SK-N-SH (cell line): ENCODE measurements at regions not wholly inside any gene's neighbourhood (a gene's known extent, or its start where the extent isn't known, plus 50 kb on each side); places are given as distances from the start of the nearest gene placed in this dataset.

Source experiments
- CTCF ChIA-PET: fragments of 300-600, 350-600 bp; formaldehyde crosslinking; extraction: SDS; loops from one replicate; lab custom pipeline; 2021; lab: Yijun Ruan, JAX
- POLR2A ChIA-PET: fragments of 350-600 bp; sonication (Branson Sonifier 250); formaldehyde crosslinking; extraction: SDS; loops from one replicate; lab custom pipeline; 2020; ENCODE audit warnings: antibody characterized with exemption, inconsistent platforms; lab: Yijun Ruan, JAX
- DNase-seq: peaks from one replicate; pipeline ENCODE4 v3.0.0; 2012
- H2AFZ ChIP-seq: fragments of 200-600 bp; sonication (generic); 2 replicates; pipeline ENCODE4 v1.8.1; 2016; ENCODE audit warnings: antibody characterized with exemption, mild to moderate bottlenecking, low read depth
- H3F3A ChIP-seq: fragments of 200-600 bp; sonication (generic); replicated peaks from 2 replicates; pipeline ENCODE3; 2016; ENCODE audit warnings: antibody characterized with exemption, mild to moderate bottlenecking; ENCODE audit not compliant: insufficient read depth
- H3K27ac ChIP-seq, 2 experiments: fragments of 200-500 bp in 1 of 2; fragments of 200-600 bp in 1 of 2; sonication (Bioruptor generic) in 1 of 2; sonication (generic), shearing (Covaris generic) in 1 of 2; 2 replicates each; pipeline versions ENCODE4 v1.5.1 to v1.6.1; 2014 to 2016; ENCODE audit warnings: low read depth in 2 of 2, inconsistent platforms in 1 of 2, low read length in 1 of 2, mild to moderate bottlenecking in 1 of 2, mixed read lengths in 1 of 2
- H3K27me3 ChIP-seq: fragments of 200-600 bp; sonication (generic), shearing (Covaris generic); 2 replicates; pipeline ENCODE4 v1.6.1; 2016; ENCODE audit warnings: mixed run types; ENCODE audit not compliant: insufficient read depth
- H3K36me3 ChIP-seq, 2 experiments: fragments of 200-500 bp in 1 of 2; fragments of 200-600 bp in 1 of 2; sonication (Bioruptor generic) in 1 of 2; sonication (generic) in 1 of 2; replicated peaks in 1 of 2; 2 replicates each; pipeline versions ENCODE3 to v1.5.1; 2014 to 2016; ENCODE audit warnings: low read length in 1 of 2, mild to moderate bottlenecking in 1 of 2; ENCODE audit not compliant: insufficient read depth in 2 of 2, control insufficient read depth in 1 of 2
- H3K4me1 ChIP-seq, 2 experiments: fragments of 200-500 bp in 1 of 2; fragments of 200-600 bp in 1 of 2; sonication (Bioruptor generic) in 1 of 2; sonication (generic), shearing (Covaris generic) in 1 of 2; 2 replicates each; pipeline versions ENCODE4 v1.5.1 to v1.6.1; 2014 to 2016; ENCODE audit warnings: low read depth in 1 of 2, low read length in 1 of 2, mixed run types in 1 of 2; ENCODE audit not compliant: insufficient read depth in 2 of 2, control insufficient read depth in 1 of 2
- H3K4me2 ChIP-seq: fragments of 200-600 bp; sonication (generic), shearing (Covaris generic); 2 replicates; pipeline ENCODE4 v1.6.1; 2017; ENCODE audit warnings: mixed run types
- H3K4me3 ChIP-seq, 2 experiments: fragments of 200-500 bp in 1 of 2; fragments of 200-600 bp in 1 of 2; sonication (Bioruptor generic) in 1 of 2; sonication (generic), shearing (Covaris generic) in 1 of 2; 2 replicates each; pipeline versions ENCODE4 v1.5.1 to v1.8.1; 2014 to 2016; ENCODE audit warnings: low read depth in 2 of 2, inconsistent platforms in 1 of 2, low read length in 1 of 2, mild to moderate bottlenecking in 1 of 2, mixed read lengths in 1 of 2, moderate library complexity in 1 of 2
- H3K79me2 ChIP-seq: fragments of 200-600 bp; sonication (generic); 2 replicates; pipeline ENCODE4 v1.8.1; 2017; ENCODE audit warnings: mild to moderate bottlenecking; ENCODE audit not compliant: insufficient read depth
- H3K9ac ChIP-seq: fragments of 200-600 bp; sonication (generic); 2 replicates; pipeline ENCODE4 v1.6.1; 2017; ENCODE audit warnings: mixed run types
- H3K9me2 ChIP-seq: fragments of 200-600 bp; sonication (generic); 2 replicates; pipeline ENCODE4 v1.6.1; 2017; ENCODE audit warnings: mixed run types
- H3K9me3 ChIP-seq: fragments of 200-600 bp; sonication (generic); 2 replicates; pipeline ENCODE4 v1.6.1; 2017; ENCODE audit warnings: mixed run types, mild to moderate bottlenecking, moderate library complexity
- H4K20me1 ChIP-seq: fragments of 200-600 bp; sonication (generic); 2 replicates; pipeline ENCODE4 v1.6.1; 2017; ENCODE audit warnings: mild to moderate bottlenecking, mixed run types; ENCODE audit not compliant: insufficient read depth
- EP300 ChIP-seq, 2 experiments: IDR thresholded peaks; 2 replicates each; pipeline versions ENCODE4 v1.4.0 to v1.6.1; 2012; ENCODE audit warnings: borderline replicate concordance in 1 of 2, low read depth in 1 of 2, low read length in 1 of 2
- FOXJ3 ChIP-seq: sonication (generic); formaldehyde crosslinking; IDR thresholded peaks from 2 replicates; pipeline ENCODE4 v1.5.1; 2020; ENCODE audit warnings: mild to moderate bottlenecking, missing genetic modification reagents
- GATA2 ChIP-seq: sonication (generic); formaldehyde crosslinking; IDR thresholded peaks from 2 replicates; pipeline ENCODE4 v1.5.0; 2020; ENCODE audit warnings: mild to moderate bottlenecking, missing genetic modification reagents
- MEF2A ChIP-seq: IDR thresholded peaks from 2 replicates; pipeline ENCODE4 v1.4.0; 2012; ENCODE audit warnings: low read depth, borderline replicate concordance
- MXI1 ChIP-seq: IDR thresholded peaks from 2 replicates; pipeline ENCODE4 v1.6.1; 2012; ENCODE audit warnings: mild to moderate bottlenecking, low read depth, low read length, improper control_type of control experiment
- NRF1 ChIP-seq: IDR thresholded peaks from 2 replicates; pipeline ENCODE4 v1.6.1; 2012; ENCODE audit warnings: low read depth, mild to moderate bottlenecking, low read length
- PBX3 ChIP-seq: IDR thresholded peaks from 2 replicates; pipeline ENCODE4; 2012
- POLR2AphosphoS5 ChIP-seq: IDR thresholded peaks from 2 replicates; pipeline ENCODE4 v1.6.1; 2012; ENCODE audit warnings: low read depth, low read length
- RAD21 ChIP-seq: IDR thresholded peaks from 2 replicates; pipeline ENCODE4 v1.6.1; 2012; ENCODE audit warnings: mild to moderate bottlenecking, low read length
- RCOR1 ChIP-seq: fragments of 150-350 bp; IDR thresholded peaks from 2 replicates; pipeline ENCODE4 v1.6.1; 2017; ENCODE audit warnings: antibody characterized with exemption, low read length
- RFX5 ChIP-seq: IDR thresholded peaks from 2 replicates; pipeline ENCODE4 v1.6.1; 2012; ENCODE audit warnings: mild to moderate bottlenecking, improper control_type of control experiment, low read length
- RXRA ChIP-seq: IDR thresholded peaks from 2 replicates; pipeline ENCODE4 v1.4.0; 2012; ENCODE audit warnings: low read depth, mild to moderate bottlenecking, borderline replicate concordance
- SIN3A ChIP-seq: IDR thresholded peaks from 2 replicates; pipeline ENCODE4 v1.6.1; 2012; ENCODE audit warnings: low read depth, mild to moderate bottlenecking, low read length, moderate library complexity, borderline replicate concordance
- TAF1 ChIP-seq: IDR thresholded peaks from 2 replicates; pipeline ENCODE4 v1.6.1; 2012; ENCODE audit warnings: low read depth, mild to moderate bottlenecking, low read length, moderate library complexity, borderline replicate concordance
- TCF12 ChIP-seq: IDR thresholded peaks from 2 replicates; pipeline ENCODE4 v1.4.0; 2012
- TEAD4 ChIP-seq: IDR thresholded peaks from 2 replicates; pipeline ENCODE4 v1.4.0; 2012; ENCODE audit warnings: mild to moderate bottlenecking, borderline replicate concordance; ENCODE audit not compliant: insufficient read depth
- USF2 ChIP-seq: fragments of 150-350 bp; IDR thresholded peaks from 2 replicates; pipeline ENCODE4 v1.6.1; 2017; ENCODE audit warnings: antibody characterized with exemption, low read length, low read depth, borderline replicate concordance
- YY1 ChIP-seq: IDR thresholded peaks from 2 replicates; pipeline ENCODE4 v1.4.0; 2012; ENCODE audit warnings: low read depth, mild to moderate bottlenecking
- ZBTB33 ChIP-seq: IDR thresholded peaks from 2 replicates; pipeline ENCODE4 v1.4.0; 2012; ENCODE audit warnings: low read depth, borderline replicate concordance
- WGBS: methylation state at CpG from one replicate; pipeline ENCODE4 v1.1.6; 2017; ENCODE audit warnings: low lambda C conversion rate; 5-methylcytosine and 5-hydroxymethylcytosine counted together

- Histone ChIP-seq H3K4me3 (no peak overlapping the region), H3K36me3 (no peaks in the 10 kb centered on the region), H3K4me1 (peaks cover 0 to 17% of the 10 kb centered on the region in 2 experiments; a peak in 2 of 4 replicates), H4K20me1 (no peaks in the 10 kb centered on the region), H3K9me2 (no peaks in the 10 kb centered on the region), H3F3A (no peaks in the 10 kb centered on the region), H3K4me2 (no peak overlapping the region), H3K27ac (no peak overlapping the region), H3K27me3 (no peaks in the 10 kb centered on the region), H2AFZ (no peak overlapping the region), H3K9me3 (no peaks in the 10 kb centered on the region), H3K79me2 (no peaks in the 10 kb centered on the region), H3K9ac (no peak overlapping the region)
- DNase-seq = no peak
- ChIA-PET CTCF (no interaction called here), POLR2A (no interaction called here)
- TF ChIP-seq RXRA (no peak), TEAD4 (no peak), RCOR1 (no peak), POLR2AphosphoS5 (no peak), MXI1 (no peak), MEF2A (no peak), EP300 (IDR thresholded peaks at IDR 0.05; ENCODE audit: borderline replicate concordance in 1 of 2, low read depth in 1 of 2, low read length in 1 of 2) (no peak), USF2 (no peak), RFX5 (no peak), ZBTB33 (no peak), GATA2 (CRISPR knock-in tag) (no peak), YY1 (no peak), TAF1 (no peak), PBX3 (no peak), FOXJ3 (no peak)
- 20% methylated on average over 5 of the region's 5 CpGs for WGBS
Observed at GRCh38 chr10:2589196-2589595, 478.2 kb upstream of the PFKP start.

GRCh38 chr10:2584385-2584784, 483.0 kb upstream of the PFKP start:
- ChIA-PET CTCF (no interaction called here), POLR2A (no interaction called here)
- no peaks in the 10 kb centered on the region for H3K36me3 ChIP-seq
- no peaks in the 10 kb centered on the region for H3F3A ChIP-seq
- no peaks in the 10 kb centered on the region for H3K79me2 ChIP-seq
- H4K20me1 ChIP-seq = no peaks in the 10 kb centered on the region
- H3K27me3 ChIP-seq = no peaks in the 10 kb centered on the region
- no peak overlapping the region for H3K4me2 ChIP-seq
- no peak overlapping the region for H3K27ac ChIP-seq
- H3K4me1 ChIP-seq = no peaks in the 10 kb centered on the region
- no peaks in the 10 kb centered on the region for H3K9me3 ChIP-seq
- DNase-seq = no peak
- WGBS = 44% methylated on average over 2 of the region's 2 CpGs
- H2AFZ ChIP-seq = no peak overlapping the region
- TF ChIP-seq POLR2AphosphoS5 (no peak), NRF1 (no peak), GATA2 (CRISPR knock-in tag) (no peak), RAD21 (no peak), TAF1 (no peak), TCF12 (no peak), MEF2A (no peak), SIN3A (no peak)
- H3K4me3 ChIP-seq = no peak overlapping the region
- H3K9me2 ChIP-seq = no peaks in the 10 kb centered on the region
- no peak overlapping the region for H3K9ac ChIP-seq
